A673 (cell line): ENCODE measurements at regions not wholly inside any gene's neighbourhood (a gene's known extent, or its start where the extent isn't known, plus 50 kb on each side); places are given as distances from the start of the nearest gene placed in this dataset.
"Not testable (repeated sequence)": the region's sequence is repeated elsewhere in the genome, so short reads cannot be mapped to it uniquely, and the experiment has no call there.

ENCODE experiments used
- BruUV-seq: library from RNA; stranded (reverse); fragments of 400-500 nt; replicated peaks from 2 replicates; lab custom pipeline; 2021; lab: Mats Ljungman, UMichigan
- CTCF ChIA-PET: fragments of 300-600 bp; sonication (Branson Sonifier 250); formaldehyde crosslinking; loops from one replicate; lab custom pipeline; 2022; ENCODE audit warnings: antibody characterized with exemption; lab: Charles Lee
- POLR2A ChIA-PET: fragments of 300-600 bp; sonication (Branson Sonifier 250); formaldehyde crosslinking; loops from one replicate; lab custom pipeline; 2022; ENCODE audit warnings: antibody characterized with exemption; ENCODE audit not compliant: low non-redundant PET; lab: Charles Lee
- DNase-seq: peaks from one replicate; pipeline ENCODE4 v3.0.0-alpha.2; 2015; ENCODE audit warnings: low spot score
- H3K27ac ChIP-seq: fragments of 200-600 bp; sonication (generic); 2 replicates; pipeline ENCODE4 v1.5.1; 2016; ENCODE audit warnings: mixed run types, low read depth, mild to moderate bottlenecking, mixed read lengths, antibody characterized with exemption, low read length; ENCODE audit not compliant: poor library complexity, severe bottlenecking
- H3K27me3 ChIP-seq: fragments of 200-600 bp; sonication (generic); replicated peaks from 2 replicates; pipeline ENCODE4 v1.6.1; 2017; ENCODE audit warnings: mixed run types, low read depth, mild to moderate bottlenecking, mixed read lengths, antibody characterized with exemption, low read length; ENCODE audit not compliant: insufficient read depth, poor library complexity
- H3K36me3 ChIP-seq: fragments of 200-600 bp; sonication (generic); 2 replicates; pipeline ENCODE4 v1.6.1; 2016; ENCODE audit warnings: mixed run types, mild to moderate bottlenecking, mixed read lengths, antibody characterized with exemption, low read length; ENCODE audit not compliant: insufficient read depth, poor library complexity, severe bottlenecking
- H3K4me1 ChIP-seq: fragments of 200-600 bp; sonication (generic); 2 replicates; pipeline ENCODE4 v1.6.1; 2017; ENCODE audit warnings: mixed run types, mild to moderate bottlenecking, mixed read lengths, antibody characterized with exemption, low read length; ENCODE audit not compliant: insufficient read depth, poor library complexity, severe bottlenecking
- H3K4me3 ChIP-seq: fragments of 200-600 bp; sonication (generic); 2 replicates; pipeline ENCODE4 v1.5.1; 2016; ENCODE audit warnings: low read depth, mixed run types, mild to moderate bottlenecking, mixed read lengths, low read length; ENCODE audit not compliant: poor library complexity, severe bottlenecking
- H3K9me3 ChIP-seq: fragments of 200-600 bp; sonication (generic); 2 replicates; pipeline ENCODE4 v1.6.1; 2016; ENCODE audit warnings: mixed run types, low read depth, mild to moderate bottlenecking, mixed read lengths, antibody characterized with exemption, low read length; ENCODE audit not compliant: poor library complexity, severe bottlenecking
- EZH2 ChIP-seq: fragments of 200-600 bp; sonication (generic); IDR thresholded peaks from 2 replicates; pipeline ENCODE4 v1.6.1; 2017; ENCODE audit warnings: borderline replicate concordance, low read depth, mild to moderate bottlenecking, mixed read lengths, antibody characterized with exemption, low read length; ENCODE audit not compliant: poor library complexity, severe bottlenecking
- intact Hi-C: fragments of 100-400 bp; cut with micrococcal nuclease; formaldehyde crosslinking; loops from one replicate; pipeline ENCODE4 v1.10.0; 2022; ENCODE audit not compliant: unreplicated experiment
- TF ChIP-seq, protein P1 (sequence below): fragments of 300-800, 200-600 bp; sonication (generic); conservative IDR thresholded peaks from 2 replicates; pipeline ENCODE4 v1.5.1; 2017; ENCODE audit warnings: low read depth, mild to moderate bottlenecking, antibody characterized with exemption, low read length, moderate library complexity, mixed read lengths

DNA sequence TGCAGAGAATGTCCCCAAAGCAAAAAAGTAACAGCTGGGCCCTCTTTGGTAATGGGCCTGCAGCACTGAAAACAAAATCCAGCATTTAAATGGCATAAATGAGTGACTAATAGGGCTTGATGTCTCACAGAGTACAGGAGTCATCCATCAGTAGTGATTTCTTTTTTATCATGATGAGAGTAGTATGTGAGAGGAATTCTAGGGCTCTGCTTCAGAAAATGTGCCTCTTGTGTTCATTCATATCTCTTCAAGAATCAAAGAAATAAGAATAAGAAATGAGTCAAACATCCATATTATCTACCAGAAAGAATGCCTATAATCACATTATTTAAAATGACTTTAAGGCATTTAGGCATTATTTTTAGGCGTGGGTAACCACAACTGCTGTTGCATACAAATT lies 792.9 kb upstream of the HTR2C start:
- intact Hi-C loops = no loop called here

DNA sequence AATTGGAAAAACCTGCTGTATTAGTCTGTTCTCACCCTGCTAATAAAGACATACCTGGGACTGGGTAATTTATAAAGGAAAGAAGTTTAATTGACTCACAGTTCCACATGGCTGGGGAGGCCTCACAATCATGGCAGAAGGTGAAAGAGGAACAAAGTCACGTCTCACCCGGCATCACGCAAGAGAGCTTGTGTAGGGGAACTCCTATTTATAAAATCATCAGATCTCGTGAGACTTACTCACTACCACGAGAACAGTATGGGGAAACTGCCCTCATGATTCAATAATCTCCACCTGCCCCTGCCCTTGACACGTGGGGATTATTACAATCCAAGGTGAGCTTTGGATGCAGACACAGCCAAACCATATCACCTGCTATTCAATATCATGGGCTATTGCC lies 799.1 kb upstream of the HTR2C start:
- H3K4me3 ChIP-seq, H3K36me3 ChIP-seq, H3K27me3 ChIP-seq, H3K4me1 ChIP-seq, DNase-seq, intact Hi-C loops, H3K9me3 ChIP-seq, CTCF ChIA-PET, BruUV-seq, H3K27ac ChIP-seq, POLR2A ChIA-PET: not testable (repeated sequence)

More for the DNA sequence above, 792.9 kb upstream of the HTR2C start:
- peaks cover 2% of the 10 kb centered on the region for H3K27me3 ChIP-seq
- ChIA-PET POLR2A (no interaction called here), CTCF (no interaction called here)
- H3K9me3 ChIP-seq = no peaks in the 10 kb centered on the region
- TF ChIP-seq, protein P1, sequence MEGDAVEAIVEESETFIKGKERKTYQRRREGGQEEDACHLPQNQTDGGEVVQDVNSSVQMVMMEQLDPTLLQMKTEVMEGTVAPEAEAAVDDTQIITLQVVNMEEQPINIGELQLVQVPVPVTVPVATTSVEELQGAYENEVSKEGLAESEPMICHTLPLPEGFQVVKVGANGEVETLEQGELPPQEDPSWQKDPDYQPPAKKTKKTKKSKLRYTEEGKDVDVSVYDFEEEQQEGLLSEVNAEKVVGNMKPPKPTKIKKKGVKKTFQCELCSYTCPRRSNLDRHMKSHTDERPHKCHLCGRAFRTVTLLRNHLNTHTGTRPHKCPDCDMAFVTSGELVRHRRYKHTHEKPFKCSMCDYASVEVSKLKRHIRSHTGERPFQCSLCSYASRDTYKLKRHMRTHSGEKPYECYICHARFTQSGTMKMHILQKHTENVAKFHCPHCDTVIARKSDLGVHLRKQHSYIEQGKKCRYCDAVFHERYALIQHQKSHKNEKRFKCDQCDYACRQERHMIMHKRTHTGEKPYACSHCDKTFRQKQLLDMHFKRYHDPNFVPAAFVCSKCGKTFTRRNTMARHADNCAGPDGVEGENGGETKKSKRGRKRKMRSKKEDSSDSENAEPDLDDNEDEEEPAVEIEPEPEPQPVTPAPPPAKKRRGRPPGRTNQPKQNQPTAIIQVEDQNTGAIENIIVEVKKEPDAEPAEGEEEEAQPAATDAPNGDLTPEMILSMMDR = no peak
- TF ChIP-seq EZH2 = no peak
- DNase-seq = no peak
- no peaks in the 10 kb centered on the region for H3K4me1 ChIP-seq
- no peak overlapping the region for H3K27ac ChIP-seq
- no peak overlapping the region for H3K4me3 ChIP-seq
- no TSS peak for BruUV-seq
- H3K36me3 ChIP-seq = no peaks in the 10 kb centered on the region

DNA sequence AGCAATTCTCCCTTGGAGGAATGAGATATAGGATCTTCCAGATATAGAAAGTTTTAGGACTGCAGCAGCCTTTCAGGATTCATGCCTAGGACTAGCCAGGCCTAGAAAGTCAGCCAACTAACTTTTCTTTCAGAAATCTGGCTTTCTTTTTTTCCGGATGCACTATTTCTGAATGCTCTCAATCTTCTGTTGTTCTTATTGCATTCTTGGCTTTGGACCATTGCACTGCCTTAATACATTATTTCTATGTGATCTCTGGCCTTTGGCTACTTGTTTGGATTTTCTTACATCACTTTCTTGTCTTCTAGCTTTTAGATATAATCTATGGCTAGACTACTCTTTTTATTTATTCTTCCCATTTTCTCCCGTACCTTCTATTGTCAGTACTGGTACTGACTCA lies 813.1 kb upstream of the HTR2C start:
- TF ChIP-seq, protein P1 = no peak
- TF ChIP-seq EZH2 = no peak
- CTCF ChIA-PET = no interaction called here
- H3K9me3 ChIP-seq = no peaks in the 10 kb centered on the region

DNA sequence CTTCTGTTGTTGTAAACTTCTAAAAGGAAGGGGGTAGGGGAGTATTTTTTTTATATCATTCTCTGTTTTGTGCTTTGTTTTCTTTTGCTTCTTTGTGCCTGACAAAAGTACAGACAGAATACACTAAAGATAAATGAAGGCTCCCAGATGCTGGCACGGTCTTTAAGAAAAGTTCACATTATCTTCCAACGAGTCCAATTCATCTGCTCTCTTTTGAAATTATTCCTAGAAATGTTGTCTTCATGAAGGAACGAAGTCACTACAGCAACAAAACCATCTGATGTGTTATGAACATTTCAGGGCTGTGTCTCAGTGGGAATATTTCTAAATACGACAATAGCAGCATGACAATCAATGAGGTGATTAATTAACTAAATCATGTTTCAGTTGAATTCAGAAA lies 813.8 kb upstream of the HTR2C start:
- no peaks in the 10 kb centered on the region for H3K36me3 ChIP-seq
- no peak overlapping the region for H3K4me3 ChIP-seq
- intact Hi-C loops = no loop called here
- ChIA-PET CTCF (no interaction called here), POLR2A (no interaction called here)
- TF ChIP-seq EZH2 = no peak
- TF ChIP-seq, protein P1 = no peak
- H3K27me3 ChIP-seq = peaks cover 13% of the 10 kb centered on the region
- H3K4me1 ChIP-seq = no peaks in the 10 kb centered on the region
- DNase-seq = no peak
- no TSS peak for BruUV-seq
- H3K27ac ChIP-seq = no peak overlapping the region
- H3K9me3 ChIP-seq = no peaks in the 10 kb centered on the region

More for the DNA sequence above, 813.1 kb upstream of the HTR2C start:
- no peak for DNase-seq
- intact Hi-C loops = no loop called here
- POLR2A ChIA-PET = no interaction called here
- no TSS peak for BruUV-seq
- no peaks in the 10 kb centered on the region for H3K4me1 ChIP-seq
- no peak overlapping the region for H3K4me3 ChIP-seq
- H3K27me3 ChIP-seq = peaks cover 14% of the 10 kb centered on the region
- no peaks in the 10 kb centered on the region for H3K36me3 ChIP-seq
- no peak overlapping the region for H3K27ac ChIP-seq
